Uterus (tissue), 3 donors: ENCODE measurements at regions not wholly inside any gene's neighbourhood (a gene's known extent, or its start where the extent isn't known, plus 50 kb on each side); places are given as distances from the start of the nearest gene placed in this dataset.

Source experiments
- DNase-seq, 2 donors: peaks; one replicate each; pipeline ENCODE4 v3.0.0-alpha.2; 2019 to 2020
- H3K27ac ChIP-seq, 2 donors: fragments of 200-600 bp; sonication (generic); 1 replicate in 1 of 2; 2 replicates in 1 of 2; pipeline ENCODE4 v1.5.1; 2016 to 2018
- H3K27me3 ChIP-seq, 2 donors: fragments of 200-600 bp; sonication (generic); one replicate each; pipeline ENCODE4 v1.5.1; 2018 to 2019; ENCODE audit warnings: control low read depth in 1 of 2
- H3K36me3 ChIP-seq, 2 donors: fragments of 200-600 bp; sonication (generic); one replicate each; pipeline ENCODE4 v1.5.1; 2019; ENCODE audit warnings: control low read depth in 1 of 2
- H3K4me1 ChIP-seq, 2 donors: fragments of 200-600 bp; sonication (generic); one replicate each; pipeline ENCODE4 v1.5.1; 2018 to 2019; ENCODE audit warnings: control low read depth in 1 of 2
- H3K4me3 ChIP-seq, 2 donors: fragments of 200-600 bp; sonication (generic); 1 replicate in 1 of 2; 2 replicates in 1 of 2; pipeline ENCODE4 v1.5.1; 2018 to 2019; ENCODE audit warnings: mild to moderate bottlenecking in 1 of 2
- H3K9me3 ChIP-seq, 2 donors: fragments of 200-600 bp; sonication (generic); one replicate each; pipeline ENCODE4 v1.5.1; 2019; ENCODE audit warnings: control low read depth in 1 of 2
- CTCF ChIP-seq, 4 experiments: fragments of 200-600 bp in 2 of 4; fragments of 450-650 bp in 2 of 4; sonication (generic) in 2 of 4; IDR thresholded peaks; one replicate each; pipeline ENCODE4 v1.5.1; 2016 to 2019; ENCODE audit warnings: antibody characterized with exemption in 4 of 4, mild to moderate bottlenecking in 2 of 4, moderate library complexity in 1 of 4
- POLR2A ChIP-seq, 2 donors: fragments of 450-650 bp; IDR thresholded peaks; one replicate each; pipeline ENCODE4 v1.6.1; 2016; ENCODE audit warnings: antibody characterized with exemption in 2 of 2, mild to moderate bottlenecking in 1 of 2, moderate library complexity in 1 of 2
- intact Hi-C: fragments of 100-400 bp; cut with DNase I; formaldehyde crosslinking; loops from one replicate; pipeline ENCODE4 v1.15.1; 2023; ENCODE audit warnings: low total_unique reads
- donor health status: DM: yes; HTN: yes; CAD: no.

- Histone ChIP-seq H3K36me3 (no peaks in the 10 kb centered on the region), H3K4me3 (no peak overlapping the region), H3K27ac (no peak overlapping the region), H3K4me1 (peaks cover 0 to 16% of the 10 kb centered on the region in 2 donors), H3K27me3 (no peaks in the 10 kb centered on the region), H3K9me3 (no peaks in the 10 kb centered on the region)
- DNase-seq, result no peak
- intact Hi-C loops, result no loop called here
- TF ChIP-seq POLR2A (IDR thresholded peaks at IDR 0.05), result no peak
- TF ChIP-seq CTCF (IDR thresholded peaks at IDR 0.05), result no peak
Measured at GRCh38 chr15:63440265-63440648, 58.6 kb upstream of the CA12 start.

- TF ChIP-seq CTCF (IDR thresholded peaks at IDR 0.05) (no peak), POLR2A (IDR thresholded peaks at IDR 0.05) (no peak)
- Histone ChIP-seq H3K36me3 (no peaks in the 10 kb centered on the region), H3K9me3 (no peaks in the 10 kb centered on the region), H3K4me3 (no peak overlapping the region), H3K27ac (no peak overlapping the region), H3K4me1 (peaks cover 0 to 16% of the 10 kb centered on the region in 2 donors), H3K27me3 (no peaks in the 10 kb centered on the region)
- no peak for DNase-seq
- intact Hi-C loops, result no loop called here
Measured at GRCh38 chr15:63440756-63441155, 59.1 kb upstream of the CA12 start.

GRCh38 chr15:63441266-63441665 is 59.6 kb upstream of the CA12 start:
- H3K27me3 ChIP-seq, result no peaks in the 10 kb centered on the region
- no peak for TF ChIP-seq POLR2A (IDR thresholded peaks at IDR 0.05)
- TF ChIP-seq CTCF (IDR thresholded peaks at IDR 0.05), result no peak
- no peak overlapping the region for H3K27ac ChIP-seq
- H3K36me3 ChIP-seq, result no peaks in the 10 kb centered on the region
- no peak for DNase-seq
- H3K9me3 ChIP-seq, result no peaks in the 10 kb centered on the region
- H3K4me1 ChIP-seq, result peaks cover 0 to 16% of the 10 kb centered on the region in 2 donors
- H3K4me3 ChIP-seq, result no peak overlapping the region
- intact Hi-C loops, result no loop called here

GRCh38 chr15:63442080-63442479 is 60.4 kb upstream of the CA12 start:
- no peak overlapping the region for H3K27ac ChIP-seq
- no peaks in the 10 kb centered on the region for H3K27me3 ChIP-seq
- H3K9me3 ChIP-seq, result no peaks in the 10 kb centered on the region
- intact Hi-C loops, result no loop called here
- peaks cover 0 to 8% of the 10 kb centered on the region in 2 donors for H3K4me1 ChIP-seq
- DNase-seq, result no peak
- H3K4me3 ChIP-seq, result no peak overlapping the region
- no peaks in the 10 kb centered on the region for H3K36me3 ChIP-seq
- TF ChIP-seq CTCF (IDR thresholded peaks at IDR 0.05), result no peak
- TF ChIP-seq POLR2A (IDR thresholded peaks at IDR 0.05), result no peak

- Histone ChIP-seq H3K9me3 (no peaks in the 10 kb centered on the region), H3K27me3 (no peaks in the 10 kb centered on the region), H3K27ac (no peak overlapping the region), H3K36me3 (no peaks in the 10 kb centered on the region), H3K4me3 (no peak overlapping the region), H3K4me1 (no peaks in the 10 kb centered on the region)
- DNase-seq, result no peak
- intact Hi-C loops, result no loop called here
- no peak for TF ChIP-seq CTCF (IDR thresholded peaks at IDR 0.05)
- TF ChIP-seq POLR2A (IDR thresholded peaks at IDR 0.05), result no peak
Measured at GRCh38 chr15:63444611-63445010, 59.8 kb upstream of the USP3 start.
